Neural crest cell (in vitro differentiated cells): ENCODE measurements at regions not wholly inside any gene's neighbourhood (a gene's known extent, or its start where the extent isn't known, plus 50 kb on each side); places are given as distances from the start of the nearest gene placed in this dataset.

Experiments
- DNase-seq: peaks from one replicate; pipeline ENCODE4 v3.0.0; 2021; ENCODE audit warnings: low read depth, mixed read lengths, low spot score
- H3K27ac Mint-ChIP-seq: one replicate; pipeline ENCODE4 v1.8.0; 2021; ENCODE audit warnings: mild to moderate bottlenecking, mixed read lengths; ENCODE audit not compliant: unreplicated experiment
- H3K27me3 Mint-ChIP-seq: 2 replicates; pipeline ENCODE4 v1.8.0; 2021; ENCODE audit warnings: low read depth, mild to moderate bottlenecking, mixed read lengths
- H3K36me3 Mint-ChIP-seq: 2 replicates; pipeline ENCODE4 v1.8.0; 2021; ENCODE audit warnings: low read depth, mild to moderate bottlenecking, mixed read lengths
- H3K4me1 Mint-ChIP-seq: 2 replicates; pipeline ENCODE4 v1.8.0; 2021; ENCODE audit warnings: mixed read lengths
- H3K4me3 Mint-ChIP-seq: one replicate; pipeline ENCODE4 v1.8.0; 2021; ENCODE audit warnings: mild to moderate bottlenecking, mixed read lengths
- H3K9me3 Mint-ChIP-seq: 2 replicates; pipeline ENCODE4 v1.8.0; 2021; ENCODE audit warnings: mixed read lengths
- CTCF ChIP-seq: fragments of 200-600 bp; sonication (generic); conservative IDR thresholded peaks from 2 replicates; pipeline ENCODE4 v1.5.0; 2021; ENCODE audit warnings: antibody characterized with exemption, mild to moderate bottlenecking

GRCh38 chr6:163726037-163726695 lies 311.6 kb downstream of the QKI start:
- no peaks in the 10 kb centered on the region for H3K9me3 Mint-ChIP-seq
- no peak for DNase-seq
- H3K4me1 Mint-ChIP-seq = peaks cover 45% of the 10 kb centered on the region
- H3K36me3 Mint-ChIP-seq = no peaks in the 10 kb centered on the region
- H3K4me3 Mint-ChIP-seq = no peak overlapping the region
- no peak for TF ChIP-seq CTCF
- H3K27ac Mint-ChIP-seq = no peak overlapping the region
- H3K27me3 Mint-ChIP-seq = peaks cover 3% of the 10 kb centered on the region

- no peak overlapping the region for H3K27ac Mint-ChIP-seq
- no peak overlapping the region for H3K4me3 Mint-ChIP-seq
- peaks cover 3% of the 10 kb centered on the region for H3K27me3 Mint-ChIP-seq
- H3K36me3 Mint-ChIP-seq = no peaks in the 10 kb centered on the region
- H3K4me1 Mint-ChIP-seq = peaks cover 36% of the 10 kb centered on the region
- no peaks in the 10 kb centered on the region for H3K9me3 Mint-ChIP-seq
- no peak for DNase-seq
- no peak for TF ChIP-seq CTCF
These were observed 310.8 kb downstream of the QKI start for GRCh38 chr6:163725008-163725941.

- TF ChIP-seq CTCF = no peak
- H3K36me3 Mint-ChIP-seq = no peaks in the 10 kb centered on the region
- DNase-seq = no peak
- no peaks in the 10 kb centered on the region for H3K9me3 Mint-ChIP-seq
- no peak overlapping the region for H3K4me3 Mint-ChIP-seq
- H3K27me3 Mint-ChIP-seq = peaks cover 3% of the 10 kb centered on the region
- H3K4me1 Mint-ChIP-seq = peaks cover 33% of the 10 kb centered on the region
- H3K27ac Mint-ChIP-seq = peak overlapping the region; percentile 31
These were observed 309.7 kb downstream of the QKI start for GRCh38 chr6:163724196-163724595.

- H3K27ac Mint-ChIP-seq = peak overlapping the region; percentile 31
- no peaks in the 10 kb centered on the region for H3K9me3 Mint-ChIP-seq
- H3K4me1 Mint-ChIP-seq = peaks cover 32% of the 10 kb centered on the region
- H3K4me3 Mint-ChIP-seq = no peak overlapping the region
- no peak for DNase-seq
- no peaks in the 10 kb centered on the region for H3K36me3 Mint-ChIP-seq
- H3K27me3 Mint-ChIP-seq = peaks cover 3% of the 10 kb centered on the region
- TF ChIP-seq CTCF = no peak
These were observed 309.2 kb downstream of the QKI start for GRCh38 chr6:163723759-163724158.

- Mint-ChIP-seq H3K4me3 (no peak overlapping the region), H3K27ac (peak overlapping the region; percentile 37), H3K27me3 (peaks cover 3% of the 10 kb centered on the region), H3K9me3 (peaks cover 6% of the 10 kb centered on the region), H3K36me3 (peaks cover 5% of the 10 kb centered on the region), H3K4me1 (peaks cover 41% of the 10 kb centered on the region)
- no peak for TF ChIP-seq CTCF
- DNase-seq = no peak
These were observed 307.6 kb downstream of the QKI start for GRCh38 chr6:163721922-163722692.
